Testis (tissue), 2 donors: ENCODE measurements at regions not wholly inside any gene's neighbourhood (a gene's known extent, or its start where the extent isn't known, plus 50 kb on each side); places are given as distances from the start of the nearest gene placed in this dataset.

ENCODE experiments used
- DNase-seq: peaks from one replicate; pipeline ENCODE4 v3.0.0-alpha.2; 2019
- H3K27ac ChIP-seq, 2 donors: fragments of 200-600 bp; sonication (generic); one replicate each; pipeline ENCODE4 v1.5.1; 2019
- H3K27me3 ChIP-seq: fragments of 200-600 bp; sonication (generic); one replicate; pipeline ENCODE4 v1.5.1; 2019
- H3K36me3 ChIP-seq: fragments of 200-600 bp; sonication (generic); one replicate; pipeline ENCODE4 v1.5.1; 2017; ENCODE audit warnings: low read depth; ENCODE audit errors: missing control alignments
- H3K4me1 ChIP-seq: fragments of 200-600 bp; sonication (generic); one replicate; pipeline ENCODE4 v1.5.1; 2019
- H3K4me3 ChIP-seq, 2 donors: fragments of 200-600 bp; sonication (generic); one replicate each; pipeline ENCODE4 v1.5.1; 2017 to 2019
- H3K9me3 ChIP-seq: fragments of 200-600 bp; sonication (generic); one replicate; pipeline ENCODE4 v1.5.1; 2017
- CTCF ChIP-seq, 3 experiments: fragments of 450-650 bp in 2 of 3; fragments of 200-600 bp in 1 of 3; sonication (generic) in 1 of 3; IDR thresholded peaks; one replicate each; pipeline ENCODE4 v1.5.1; 2016 to 2019; ENCODE audit warnings: antibody characterized with exemption in 3 of 3, mild to moderate bottlenecking in 2 of 3, moderate library complexity in 1 of 3
- POLR2A ChIP-seq: fragments of 450-650 bp; IDR thresholded peaks from one replicate; pipeline ENCODE4 v1.6.1; 2017; ENCODE audit warnings: antibody characterized with exemption, mild to moderate bottlenecking, moderate library complexity
- WGBS, 2 donors: methylation state at CpG; one replicate each; pipeline ENCODE4 v1.1.5; 2018; 5-methylcytosine and 5-hydroxymethylcytosine counted together
- intact Hi-C: fragments of 100-400 bp; cut with DNase I; formaldehyde crosslinking; loops from one replicate; pipeline ENCODE4 v1.15.1; 2023; ENCODE audit warnings: low total_unique reads

- WGBS, 2 donors, result 58 to 59% methylated on average over 6 of the region's 6 CpGs
- TF ChIP-seq CTCF (IDR thresholded peaks at IDR 0.05) (no peak), POLR2A (no peak)
- no peaks in the 10 kb centered on the region for H3K36me3 ChIP-seq
- H3K27ac ChIP-seq, result no peak overlapping the region
- no peak overlapping the region for H3K4me3 ChIP-seq
- intact Hi-C loops, result no loop called here
- DNase-seq, result no peak
- H3K4me1 ChIP-seq, result peaks cover 4% of the 10 kb centered on the region
- H3K9me3 ChIP-seq, result no peaks in the 10 kb centered on the region
- no peaks in the 10 kb centered on the region for H3K27me3 ChIP-seq
These were observed 114.2 kb upstream of the BEND6 start for GRCh38 chr6:56840467-56841380.

GRCh38 chr6:56839533-56840183, 115.2 kb upstream of the BEND6 start:
- TF ChIP-seq CTCF (IDR thresholded peaks at IDR 0.05) (no peak), POLR2A (no peak)
- Histone ChIP-seq H3K4me3 (no peak overlapping the region), H3K4me1 (peaks cover 4% of the 10 kb centered on the region), H3K9me3 (no peaks in the 10 kb centered on the region), H3K27me3 (no peaks in the 10 kb centered on the region), H3K36me3 (no peaks in the 10 kb centered on the region), H3K27ac (no peak overlapping the region)
- no peak for DNase-seq
- intact Hi-C loops, result no loop called here
- 83 to 86% methylated on average over 6 of the region's 6 CpGs for WGBS, 2 donors

- Histone ChIP-seq H3K4me3 (no peak overlapping the region), H3K27me3 (no peaks in the 10 kb centered on the region), H3K4me1 (peaks cover 3% of the 10 kb centered on the region), H3K9me3 (no peaks in the 10 kb centered on the region), H3K36me3 (no peaks in the 10 kb centered on the region), H3K27ac (no peak overlapping the region)
- intact Hi-C loops, result no loop called here
- DNase-seq, result no peak
- WGBS, 2 donors, result 87 to 95% methylated on average over 1 of the region's 1 CpG
- TF ChIP-seq POLR2A (no peak), CTCF (IDR thresholded peaks at IDR 0.05) (no peak)
These were observed 115.9 kb upstream of the BEND6 start for GRCh38 chr6:56838965-56839364.

GRCh38 chr6:56838016-56838555, 116.8 kb upstream of the BEND6 start:
- no peaks in the 10 kb centered on the region for H3K4me1 ChIP-seq
- no peaks in the 10 kb centered on the region for H3K9me3 ChIP-seq
- 76 to 85% methylated on average over 2 of the region's 2 CpGs for WGBS, 2 donors
- no peak for TF ChIP-seq CTCF (IDR thresholded peaks at IDR 0.05)
- no peak for TF ChIP-seq POLR2A
- H3K4me3 ChIP-seq, result no peak overlapping the region
- DNase-seq, result no peak
- no peaks in the 10 kb centered on the region for H3K27me3 ChIP-seq
- no peaks in the 10 kb centered on the region for H3K36me3 ChIP-seq
- no peak overlapping the region for H3K27ac ChIP-seq
- intact Hi-C loops, result no loop called here
